Suppressor macrophage (primary cell): ENCODE measurements at regions not wholly inside any gene's neighbourhood (a gene's known extent, or its start where the extent isn't known, plus 50 kb on each side); places are given as distances from the start of the nearest gene placed in this dataset.
"Not testable (repeated sequence)": the region's sequence is repeated elsewhere in the genome, so short reads cannot be mapped to it uniquely, and the experiment has no call there.

ENCODE experiments used
- DNase-seq, 4 experiments: peaks; one replicate each; pipeline ENCODE4 v3.0.0-alpha.2; 2020 to 2022

DNA sequence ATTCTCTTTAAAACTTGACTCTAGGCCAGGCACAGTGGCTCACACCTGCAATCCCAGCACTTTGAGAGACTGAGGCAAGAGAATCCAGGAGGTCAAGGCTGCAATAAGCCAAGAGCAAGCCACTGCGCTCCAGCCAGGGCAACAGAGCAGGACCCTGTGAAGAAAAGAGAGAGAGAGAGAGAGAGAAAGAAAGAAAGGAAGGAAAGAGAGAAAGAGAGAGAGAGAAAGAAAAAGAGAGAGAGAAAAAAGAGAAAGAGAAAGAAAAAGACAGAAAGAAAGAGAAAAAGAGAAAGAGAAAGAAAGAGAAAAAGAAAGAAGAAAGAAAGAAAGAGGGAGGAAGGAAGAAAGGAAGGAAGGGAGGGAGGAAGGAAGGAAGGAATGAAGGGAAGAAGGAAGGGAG is 76.7 kb downstream of the RIN2 start:
- DNase-seq: no peak

DNA sequence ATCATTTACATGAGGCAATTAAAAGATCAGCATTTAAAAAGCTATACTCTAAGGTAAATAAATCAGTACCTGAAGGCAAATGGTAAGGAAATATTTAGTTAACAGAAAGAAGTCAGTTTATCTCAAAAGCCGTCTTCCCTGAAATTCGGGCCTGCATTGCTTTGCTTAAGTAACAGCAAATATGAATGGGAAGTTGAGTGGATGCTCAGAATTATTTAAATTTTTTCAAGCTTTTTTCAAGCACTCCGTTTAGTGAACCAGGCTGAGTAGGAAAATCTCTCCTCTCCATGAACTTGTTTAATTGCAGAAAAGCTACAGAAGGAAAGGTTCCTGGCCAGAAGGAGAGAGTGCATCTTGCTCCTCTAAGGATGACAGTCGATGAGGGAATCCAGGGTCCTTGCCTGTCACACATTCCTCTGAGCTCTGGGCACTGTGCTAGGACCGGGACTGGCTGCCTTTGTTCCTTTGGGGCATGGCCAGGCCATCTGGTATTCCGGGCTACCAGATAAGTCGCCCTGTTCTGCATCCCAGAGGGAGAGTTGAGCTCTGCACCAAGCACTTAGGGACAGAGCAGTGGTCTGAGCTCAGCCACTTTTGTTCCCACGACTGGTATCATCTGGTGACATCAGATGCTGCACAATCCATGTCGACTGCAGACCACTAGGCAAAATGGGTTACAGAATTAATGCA is 77.6 kb downstream of the RIN2 start:
- no peak for DNase-seq

DNA sequence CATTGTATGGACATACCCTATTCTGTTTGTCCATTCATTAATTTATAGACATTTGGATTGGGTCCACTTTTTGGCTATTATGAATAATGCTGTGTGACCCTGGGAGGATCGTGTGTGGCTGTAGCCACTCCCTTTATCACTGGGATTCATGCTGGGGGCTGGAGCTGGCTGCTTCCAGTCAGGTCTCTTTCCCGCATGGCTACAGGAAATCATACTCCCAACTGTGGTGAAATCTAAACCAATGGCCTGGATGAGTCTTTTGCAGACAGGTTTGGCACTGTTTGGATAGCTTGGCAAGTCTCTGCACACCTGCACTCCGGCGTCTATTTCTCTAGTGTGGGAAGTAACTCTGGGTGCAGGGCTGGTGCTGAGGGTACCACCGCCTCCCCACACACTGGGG is 80.4 kb downstream of the RIN2 start:
- no peak for DNase-seq

DNA sequence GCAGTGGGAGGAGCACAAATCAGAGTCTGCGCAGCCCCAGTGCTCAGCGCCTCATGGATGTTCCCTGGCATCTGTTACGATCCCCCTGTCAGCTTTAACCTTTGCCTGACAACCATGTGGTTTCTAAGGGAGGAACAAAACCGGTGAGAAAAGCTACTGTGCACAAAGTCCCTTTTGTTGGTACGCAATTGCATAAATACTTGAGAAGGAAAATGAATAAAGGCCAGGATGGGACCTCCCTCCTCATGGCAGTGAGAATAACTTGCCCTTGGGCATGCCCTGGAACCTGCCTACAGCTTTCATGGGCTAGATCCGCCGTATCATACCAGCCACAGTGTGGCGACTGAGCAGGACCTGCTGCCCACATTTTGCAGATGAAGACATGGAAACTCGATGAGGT is 81.0 kb downstream of the RIN2 start:
- no peak for DNase-seq

DNA sequence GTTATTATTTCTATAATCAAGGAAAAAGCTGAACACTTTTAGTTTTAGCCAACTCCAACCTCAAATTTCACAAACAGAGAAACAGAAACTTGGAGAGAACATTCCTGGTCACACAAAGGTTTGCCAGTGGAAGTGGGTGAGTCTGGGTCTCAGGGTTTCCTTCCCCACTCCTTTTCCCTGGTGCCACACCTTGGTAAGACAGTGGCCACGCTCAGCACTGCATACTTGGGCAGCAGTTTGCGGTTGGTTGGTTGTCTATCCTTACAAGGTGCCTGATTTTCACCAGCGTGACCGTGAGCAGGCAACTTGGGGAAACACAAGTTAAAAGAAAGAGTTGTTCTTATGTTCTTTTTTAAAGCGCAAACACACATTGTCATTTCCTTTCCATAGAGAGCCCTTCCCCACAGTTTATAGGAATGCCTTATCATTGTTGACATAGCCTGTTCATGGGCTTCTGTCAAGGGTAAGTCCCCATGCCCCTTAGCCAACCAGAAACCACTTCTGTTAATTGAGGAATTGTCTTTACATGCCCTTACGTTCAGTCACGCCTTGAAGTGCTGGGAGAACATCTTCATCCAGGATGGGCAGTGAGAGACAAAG is 82.2 kb downstream of the RIN2 start:
- DNase-seq: no peak

DNA sequence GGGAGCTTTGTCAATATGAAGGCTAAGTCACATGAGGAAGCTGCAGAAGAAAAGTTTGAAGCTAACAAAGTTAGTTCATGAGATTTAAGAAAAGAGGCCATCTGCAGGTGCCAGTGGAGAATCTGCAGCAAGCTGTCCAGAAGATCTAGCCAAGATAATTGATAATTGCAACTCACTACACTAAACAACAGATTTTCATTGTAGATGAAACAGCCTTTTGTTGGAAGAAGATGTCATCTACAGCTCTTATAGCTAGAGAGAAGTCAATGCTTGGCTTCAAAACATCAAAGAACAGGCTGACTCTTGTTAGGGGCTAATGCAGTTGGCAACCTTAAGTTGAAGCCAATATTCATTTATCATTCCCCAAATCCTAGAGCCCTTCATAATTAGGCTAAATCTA is 83.7 kb downstream of the RIN2 start:
- DNase-seq: no peak

DNA sequence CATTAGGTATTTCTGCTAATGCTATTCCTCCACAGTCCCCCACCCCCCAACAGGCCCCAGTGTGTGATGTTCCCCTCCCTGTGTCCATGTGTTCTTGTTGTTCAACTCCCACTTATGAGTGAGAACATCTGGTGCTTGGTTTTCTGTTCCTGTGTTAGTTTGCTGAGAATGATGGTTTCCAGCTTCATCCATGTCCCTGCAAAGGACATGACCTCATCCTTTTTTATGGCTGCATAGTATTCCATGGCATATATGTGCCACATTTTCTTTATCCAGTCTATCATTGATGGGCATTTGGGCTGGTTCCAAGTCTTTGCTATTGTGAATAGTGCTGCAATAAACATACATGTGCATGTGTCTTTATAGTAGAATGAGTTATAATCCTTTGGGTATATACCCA is 86.8 kb downstream of the RIN2 start:
- not testable (repeated sequence) for DNase-seq

DNA sequence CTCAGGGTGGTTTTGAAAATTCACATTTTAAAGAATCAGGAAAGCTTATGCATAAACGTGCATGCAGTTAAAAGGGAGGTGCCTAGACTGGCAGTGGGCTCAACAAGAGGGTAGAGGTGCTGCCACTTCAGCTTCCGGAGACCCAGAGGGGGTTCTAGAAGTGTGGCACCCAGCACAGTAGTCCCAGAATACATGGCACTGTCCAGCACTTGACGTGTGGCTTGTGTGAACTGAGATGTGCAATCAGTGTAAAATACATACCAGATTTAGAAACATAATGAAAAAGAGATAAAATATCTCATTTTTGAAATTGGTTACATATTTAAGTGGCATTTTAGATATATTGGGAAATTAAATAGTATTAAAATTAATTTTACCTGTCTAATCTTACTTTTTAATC is 89.3 kb downstream of the RIN2 start:
- DNase-seq: no peak

DNA sequence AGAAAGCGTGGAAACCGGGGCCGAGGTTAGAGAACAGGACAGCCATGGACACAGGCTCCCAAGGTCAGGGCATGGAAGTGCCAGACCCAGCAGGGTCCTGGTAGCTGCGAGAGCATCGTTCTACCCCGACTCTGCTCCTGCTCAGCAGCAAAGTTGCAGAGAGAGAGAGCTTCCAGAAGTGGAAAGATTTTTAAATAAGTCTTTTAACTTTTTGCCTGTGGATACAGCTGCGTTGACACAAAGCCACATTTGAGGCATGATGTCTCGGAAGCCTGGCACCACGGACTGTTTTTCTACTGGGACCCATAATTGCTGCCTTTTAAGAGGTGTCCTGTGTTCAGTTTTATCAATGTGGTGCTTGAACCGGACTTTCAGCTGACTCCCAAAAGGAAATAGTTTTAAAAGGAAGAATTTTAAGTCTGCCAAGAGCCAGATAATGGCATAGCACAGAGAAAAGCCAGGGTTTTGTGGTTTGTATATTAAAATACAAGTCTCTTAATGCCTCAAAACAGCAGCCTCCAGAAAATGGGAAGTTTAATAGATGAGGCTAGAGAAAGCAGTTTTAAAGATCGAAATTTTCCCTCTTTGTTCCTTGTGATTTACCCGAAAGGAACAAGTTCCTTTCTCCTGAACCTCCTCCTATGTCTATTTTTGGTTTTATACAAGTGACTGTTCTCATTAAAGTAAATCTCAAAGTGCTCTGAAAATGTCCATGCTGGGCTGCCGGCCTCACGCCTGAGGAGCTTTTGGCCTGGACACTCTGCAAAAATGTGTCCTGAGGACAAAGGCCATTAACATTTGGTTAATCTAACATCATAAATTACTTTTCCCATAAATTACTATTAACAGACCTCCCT is 91.5 kb downstream of the RIN2 start:
- peak in 2 of 4 experiments; percentile 37 to 44 for DNase-seq

DNA sequence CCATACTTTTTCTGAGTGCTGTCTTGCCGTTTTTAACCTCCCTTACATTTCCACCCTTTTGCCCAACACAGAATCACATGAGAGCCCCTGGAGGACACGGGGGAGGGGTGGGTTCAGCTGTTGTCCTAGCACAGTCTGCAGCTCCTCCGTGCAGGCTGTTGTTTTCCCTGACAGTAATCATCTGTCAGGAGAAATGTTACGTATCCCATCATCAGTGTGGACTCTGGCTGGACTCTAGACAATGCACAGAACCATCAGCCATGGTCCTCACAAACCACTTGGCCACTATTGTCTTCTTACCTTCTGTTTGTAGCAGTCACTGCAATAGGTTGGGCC is 92.1 kb downstream of the RIN2 start:
- DNase-seq: no peak

DNA sequence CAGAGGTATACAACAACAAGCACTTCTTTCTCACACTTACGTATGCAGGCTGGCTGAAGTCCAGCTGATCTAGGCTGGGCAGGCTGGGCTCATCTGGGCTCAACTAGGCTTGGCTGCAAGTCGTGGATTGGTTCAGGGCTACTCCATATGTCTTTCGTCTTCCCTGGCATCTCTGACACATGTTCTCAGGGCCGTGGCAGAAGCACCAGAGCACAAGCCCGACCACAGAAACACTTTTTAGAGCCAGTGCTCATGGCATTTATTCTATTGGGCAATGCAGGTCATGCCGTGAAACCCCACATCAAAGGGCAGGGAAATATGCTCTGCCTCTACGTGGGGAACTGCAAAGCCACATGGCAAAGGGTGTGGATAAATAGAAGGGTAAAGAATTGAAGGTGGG is 93.8 kb downstream of the RIN2 start:
- no peak for DNase-seq

DNA sequence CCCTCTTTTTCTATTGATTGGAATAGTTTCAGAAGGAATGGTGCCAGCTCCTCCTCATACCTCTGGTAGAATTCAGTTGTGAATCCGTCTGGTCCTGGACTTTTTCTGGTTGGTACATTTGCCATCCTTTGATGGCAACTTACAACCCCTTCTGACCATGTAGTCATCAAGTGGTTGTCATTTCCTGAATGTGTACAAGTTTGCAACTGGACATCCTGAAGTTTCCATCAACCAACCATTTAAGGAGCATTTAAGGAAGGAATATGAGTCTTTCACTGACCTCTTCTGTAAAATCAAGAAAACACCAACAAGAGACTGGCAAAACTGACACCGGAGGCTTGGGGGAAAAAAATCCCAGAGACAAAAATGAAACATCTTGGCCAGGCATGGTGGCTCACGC is 97.4 kb downstream of the RIN2 start:
- DNase-seq: peak in 3 of 4 experiments; percentile 19 to 72 (median 25)

DNA sequence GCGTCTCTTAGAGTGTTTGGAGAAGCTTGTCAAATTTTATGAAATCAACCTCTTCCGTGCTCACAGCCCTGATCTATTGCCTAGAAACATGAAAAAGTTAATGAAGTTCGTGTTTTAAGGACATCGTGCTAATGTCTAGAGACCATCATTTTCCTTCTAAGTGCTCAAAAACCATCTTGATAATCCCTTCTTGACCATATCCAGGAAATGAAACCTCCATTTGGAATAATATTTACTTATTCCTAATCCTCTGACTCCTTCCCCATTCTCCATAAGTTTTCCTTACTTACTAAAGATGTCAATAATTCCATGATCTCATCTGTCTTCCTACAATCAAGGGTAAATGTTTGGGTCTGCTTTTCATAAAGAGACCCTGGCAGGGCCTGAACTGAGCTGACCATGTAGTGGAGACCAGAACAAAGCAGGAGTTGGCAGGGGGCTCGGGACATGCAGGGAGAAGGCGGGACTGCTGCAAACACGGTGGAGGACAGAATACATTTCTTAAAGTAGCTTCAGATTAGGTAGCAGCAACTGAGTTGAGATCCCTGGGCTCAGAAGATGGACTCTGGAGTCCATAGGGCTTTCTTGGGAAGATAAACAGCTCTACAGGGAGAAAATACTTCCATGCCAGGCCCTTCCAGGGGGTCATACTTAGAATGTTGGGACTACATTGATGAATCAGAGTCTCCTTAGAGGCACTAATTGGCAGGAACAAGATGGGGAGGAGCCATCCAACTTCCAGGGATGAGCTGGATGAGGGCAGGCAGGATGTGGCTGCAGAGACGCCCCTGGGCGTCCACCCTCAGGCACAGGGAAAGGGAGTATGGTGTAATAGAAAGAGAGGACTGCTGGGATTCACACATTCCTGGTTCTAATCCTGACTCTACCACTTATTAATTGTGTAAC is 100.7 kb downstream of the RIN2 start:
- no peak for DNase-seq

DNA sequence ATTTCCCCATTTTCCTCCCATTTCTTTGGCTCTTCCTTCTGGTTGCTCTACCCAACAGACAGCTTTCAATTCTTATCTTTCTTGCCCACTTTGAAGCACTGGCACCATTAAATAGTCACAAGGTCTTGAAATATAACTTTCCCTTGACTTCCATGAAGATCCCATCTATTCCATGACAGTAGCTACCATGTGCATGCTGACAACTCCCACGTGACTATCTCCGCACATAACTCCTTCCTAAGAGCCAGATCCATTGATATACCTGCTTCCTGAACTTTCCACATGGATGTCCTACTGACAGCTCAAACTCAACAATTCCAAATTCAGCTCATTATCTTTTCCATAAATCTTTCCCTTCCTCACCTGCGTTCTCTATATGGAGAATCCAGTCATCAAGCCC is 101.4 kb downstream of the RIN2 start:
- DNase-seq: no peak

DNA sequence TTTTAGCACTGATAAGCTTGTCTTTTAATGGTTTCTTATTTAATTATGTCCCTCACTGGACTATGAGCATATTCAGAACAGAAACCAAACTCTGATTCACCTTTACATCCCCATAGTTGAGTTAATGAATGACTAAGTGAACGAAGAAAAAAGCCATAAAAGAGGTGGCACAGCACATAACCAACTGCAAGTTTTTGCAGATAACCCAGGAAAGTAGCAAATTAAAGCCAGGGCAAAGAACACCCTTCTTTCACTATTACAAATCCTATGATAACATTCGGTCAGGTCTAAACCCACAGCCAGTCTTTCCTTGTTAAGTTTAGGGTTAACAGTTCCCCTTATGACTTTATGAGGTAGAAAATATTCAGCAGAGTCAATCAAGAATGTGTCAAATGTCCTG is 102.7 kb downstream of the RIN2 start:
- DNase-seq: no peak

DNA sequence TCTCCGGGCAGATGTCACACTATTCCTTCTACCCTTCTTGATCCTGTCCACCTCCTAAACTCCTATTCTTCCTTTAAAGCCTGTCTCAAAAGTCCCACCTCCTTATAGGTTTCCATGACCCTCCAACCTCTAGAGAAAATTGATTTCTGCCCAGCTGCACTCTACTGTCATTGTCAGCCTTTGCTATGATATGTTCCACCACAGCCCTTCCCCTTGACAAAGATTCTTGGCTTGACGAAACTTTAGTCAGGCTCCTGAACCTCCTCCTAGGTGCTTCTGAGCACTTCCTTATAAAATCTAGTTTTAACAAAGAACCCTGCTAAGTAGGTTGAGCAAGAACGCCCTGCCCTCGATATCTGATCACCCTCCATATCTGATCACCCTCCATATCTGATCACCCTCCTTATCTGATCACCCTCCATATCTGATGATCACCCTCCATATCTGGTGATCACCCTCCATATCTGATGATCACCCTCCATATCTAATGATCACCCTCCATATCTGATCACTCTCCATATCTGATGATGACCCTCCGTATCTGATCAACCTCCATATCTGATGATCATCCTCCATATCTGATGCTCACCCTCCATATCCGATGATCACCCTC is 103.2 kb downstream of the RIN2 start:
- DNase-seq: no peak

DNA sequence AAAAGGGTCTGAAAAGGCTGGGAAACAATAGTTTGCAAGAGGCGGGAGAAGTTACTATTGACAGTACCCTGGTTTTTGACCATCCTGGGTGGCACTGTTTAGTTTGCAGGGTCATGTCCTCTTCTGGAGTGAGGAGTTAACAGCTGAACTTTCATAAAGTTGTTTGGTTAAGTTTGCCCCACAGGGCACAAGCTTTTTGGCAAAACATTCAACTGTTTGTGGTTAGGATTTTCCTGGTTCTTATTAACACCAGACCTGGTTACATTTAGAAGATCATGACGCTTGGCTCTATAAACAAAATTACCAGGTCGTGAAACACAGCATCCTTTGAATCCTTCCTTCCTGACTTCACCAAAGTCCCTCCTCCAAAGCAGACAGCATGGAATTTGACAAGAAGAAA is 106.1 kb downstream of the RIN2 start:
- DNase-seq: no peak

DNA sequence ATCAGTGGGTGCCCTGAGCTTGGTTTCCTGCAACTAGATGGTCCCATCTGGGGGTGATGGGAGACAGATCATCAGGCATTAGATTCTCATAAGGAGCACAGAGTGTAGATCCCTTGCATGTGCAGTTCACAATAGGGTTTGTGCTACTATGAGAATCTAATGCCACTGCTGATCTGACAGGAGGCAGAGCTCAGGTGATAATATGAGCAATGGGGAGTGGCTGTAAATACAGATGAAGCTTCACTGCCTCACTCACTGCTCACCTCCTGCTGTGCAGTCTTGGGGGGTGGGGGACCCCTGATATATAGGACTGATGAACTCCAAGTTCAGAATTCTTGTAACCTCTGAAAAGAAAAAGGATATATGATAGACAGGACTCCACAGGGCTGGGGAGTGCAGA is 108.0 kb downstream of the RIN2 start:
- no peak for DNase-seq

DNA sequence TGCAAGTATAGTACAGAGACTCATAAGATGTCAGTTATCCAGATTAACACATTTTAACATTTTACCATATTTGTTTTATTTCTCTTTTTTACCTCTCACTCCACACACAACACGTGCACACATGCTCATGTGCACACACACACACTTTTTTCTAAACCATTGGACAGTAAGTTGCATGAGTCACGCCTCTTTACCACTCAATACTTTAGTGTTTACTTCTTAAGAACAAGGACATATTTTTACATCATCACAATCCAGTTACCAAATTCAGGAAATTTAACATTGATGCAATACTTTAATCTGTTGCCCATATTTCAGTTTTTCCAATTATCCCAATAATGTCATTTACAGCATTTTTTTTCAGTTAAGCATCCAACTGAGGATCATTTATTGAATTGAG is 109.0 kb downstream of the RIN2 start:
- peak; percentile 9 to 78 (median 43) for DNase-seq

DNA sequence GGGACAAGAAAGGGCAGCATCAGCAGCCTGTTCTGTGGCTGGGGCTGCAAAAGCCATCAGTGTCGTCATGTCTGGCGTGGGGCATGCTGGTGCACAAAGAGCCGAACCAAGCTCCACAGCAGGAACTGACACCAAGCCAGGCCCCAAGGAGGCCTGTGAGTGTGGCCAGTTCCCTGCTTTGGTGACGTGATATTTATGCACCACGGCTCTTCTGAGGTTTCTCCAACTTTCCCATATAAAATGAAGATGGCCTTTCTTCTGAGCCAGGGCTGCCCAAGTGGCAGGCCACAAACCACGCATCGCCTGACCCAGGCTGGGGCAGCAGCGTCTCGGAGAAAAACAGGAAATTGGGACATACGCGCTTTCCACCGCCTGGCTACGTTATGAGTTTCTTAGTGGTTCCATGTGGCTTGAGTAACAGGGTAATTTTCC is 109.9 kb downstream of the RIN2 start:
- DNase-seq: peak; percentile 92 to 95 (median 94)

DNA sequence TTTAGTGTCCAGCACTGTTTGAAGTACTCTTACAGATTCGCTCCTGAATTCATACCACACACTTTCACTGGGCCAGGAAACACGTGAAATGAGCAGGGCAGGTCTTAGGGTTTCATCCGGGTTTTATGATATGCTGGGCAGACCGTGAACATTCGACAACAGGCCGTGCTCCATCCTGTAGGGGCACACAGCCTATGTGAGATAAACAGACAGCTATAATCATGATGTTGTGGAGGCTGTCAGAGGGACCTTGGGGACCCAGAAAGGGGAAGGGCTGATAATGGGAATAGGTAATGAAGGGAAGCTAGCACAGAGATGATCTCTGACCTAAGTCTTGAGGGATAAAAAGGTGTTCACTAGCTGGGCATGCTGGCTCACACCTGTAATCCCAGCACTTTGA is 110.4 kb downstream of the RIN2 start:
- peak in 1 of 4 experiments; percentile 21 for DNase-seq

DNA sequence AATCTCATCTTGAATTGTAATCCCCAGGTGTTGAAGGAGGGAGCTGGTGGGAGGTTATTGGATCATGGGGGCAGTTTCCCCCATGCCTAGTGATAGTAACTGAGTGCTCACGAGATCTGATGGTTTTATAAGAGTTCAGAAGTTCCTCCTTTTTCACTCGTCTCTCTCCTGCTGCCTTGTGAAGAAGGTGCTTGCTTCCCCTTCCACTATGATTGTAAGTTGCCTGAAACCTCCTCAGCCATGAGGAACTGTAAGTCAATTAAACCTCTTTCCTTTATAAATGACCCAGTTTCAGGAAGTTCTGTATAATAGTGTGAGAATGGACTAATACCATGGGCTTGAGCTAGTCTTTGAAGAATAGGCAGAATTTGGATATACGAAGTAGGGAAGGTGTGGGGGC is 113.9 kb downstream of the RIN2 start:
- DNase-seq: peak in 3 of 4 experiments; percentile 11 to 53 (median 21)
